ENCODE measurements at regions not wholly inside any gene's neighbourhood (a gene's known extent, or its start where the extent isn't known, plus 50 kb on each side); places are given as distances from the start of the nearest gene placed in this dataset.

GRCh38 chr5:123881759-123882244 lies 369.8 kb downstream of the CSNK1G3 start:
- FAIRE-seq (no peak), DNase-seq (ENCODE audit: low spot score in 2 of 2) (no peak)

- DNase-seq (ENCODE audit: low spot score in 2 of 2) (no peak), FAIRE-seq (no peak)
Measured at GRCh38 chr5:123880875-123881274, 368.9 kb downstream of the CSNK1G3 start.

GRCh38 chr5:123879071-123879470 lies 367.1 kb downstream of the CSNK1G3 start:
- DNase-seq (ENCODE audit: low spot score in 2 of 2) (no peak), FAIRE-seq (no peak)

- FAIRE-seq (no peak), DNase-seq (ENCODE audit: low spot score in 2 of 2) (no peak)
Measured at GRCh38 chr5:123876276-123876790, 364.4 kb downstream of the CSNK1G3 start.

- FAIRE-seq (no peak), DNase-seq (ENCODE audit: low spot score in 2 of 2) (no peak)
Measured at GRCh38 chr5:123875561-123876275, 363.7 kb downstream of the CSNK1G3 start.

- FAIRE-seq (peak; percentile 97), DNase-seq (ENCODE audit: low spot score in 2 of 2) (peak; percentile 11 to 27)
Measured at GRCh38 chr5:123874600-123875201, 362.7 kb downstream of the CSNK1G3 start.

GRCh38 chr5:123873846-123874245 lies 361.9 kb downstream of the CSNK1G3 start:
- FAIRE-seq = no peak
- DNase-seq (ENCODE audit: low spot score in 2 of 2) = no peak

- no peak for FAIRE-seq
Measured at GRCh38 chr5:123871373-123871772, 359.4 kb downstream of the CSNK1G3 start.

GRCh38 chr5:123868881-123869280 lies 356.9 kb downstream of the CSNK1G3 start:
- no peak for DNase-seq (ENCODE audit: low spot score in 2 of 2)
- FAIRE-seq = no peak

More at GRCh38 chr5:123871373-123871772, 359.4 kb downstream of the CSNK1G3 start:
- no peak for DNase-seq (ENCODE audit: low spot score in 2 of 2)

- no peak for FAIRE-seq
- no peak for DNase-seq (ENCODE audit: low spot score in 2 of 2)
Measured at GRCh38 chr5:123868267-123868666, 356.3 kb downstream of the CSNK1G3 start.

GRCh38 chr5:123865641-123866040 lies 353.7 kb downstream of the CSNK1G3 start:
- no peak for DNase-seq (ENCODE audit: low spot score in 2 of 2)

GRCh38 chr5:123864578-123864977 lies 352.6 kb downstream of the CSNK1G3 start:
- no peak for FAIRE-seq
- DNase-seq (ENCODE audit: low spot score in 2 of 2) = no peak

More at GRCh38 chr5:123865641-123866040, 353.7 kb downstream of the CSNK1G3 start:
- FAIRE-seq = no peak

- DNase-seq (ENCODE audit: low spot score in 2 of 2) (no peak), FAIRE-seq (no peak)
Measured at GRCh38 chr5:123858938-123859337, 347.0 kb downstream of the CSNK1G3 start.

GRCh38 chr5:123856766-123857165 lies 344.8 kb downstream of the CSNK1G3 start:
- no peak for FAIRE-seq
- no peak for DNase-seq (ENCODE audit: low spot score in 2 of 2)

- no peak for DNase-seq (ENCODE audit: low spot score in 2 of 2)
- FAIRE-seq = no peak
Measured at GRCh38 chr5:123855609-123856008, 343.6 kb downstream of the CSNK1G3 start.

- FAIRE-seq (no peak), DNase-seq (ENCODE audit: low spot score in 2 of 2) (no peak)
Measured at GRCh38 chr5:123845356-123846100, 333.6 kb downstream of the CSNK1G3 start.

GRCh38 chr5:123844873-123845272 lies 332.9 kb downstream of the CSNK1G3 start:
- no peak for FAIRE-seq

GRCh38 chr5:123835421-123835820 lies 323.4 kb downstream of the CSNK1G3 start:
- FAIRE-seq = no peak

More at GRCh38 chr5:123844873-123845272, 332.9 kb downstream of the CSNK1G3 start:
- DNase-seq (ENCODE audit: low spot score in 2 of 2) = no peak

GRCh38 chr5:123830575-123830974 lies 318.6 kb downstream of the CSNK1G3 start:
- FAIRE-seq (no peak), DNase-seq (ENCODE audit: low spot score in 2 of 2) (no peak)

More at GRCh38 chr5:123835421-123835820, 323.4 kb downstream of the CSNK1G3 start:
- DNase-seq (ENCODE audit: low spot score in 2 of 2) = no peak

- FAIRE-seq (no peak), DNase-seq (ENCODE audit: low spot score in 2 of 2) (no peak)
Measured at GRCh38 chr5:123827811-123828210, 315.8 kb downstream of the CSNK1G3 start.

GRCh38 chr5:123819833-123820232 lies 307.9 kb downstream of the CSNK1G3 start:
- FAIRE-seq = no peak

More at GRCh38 chr5:123819833-123820232, 307.9 kb downstream of the CSNK1G3 start:
- DNase-seq (ENCODE audit: low spot score in 2 of 2) = no peak

All from frontal cortex (tissue), 3 donors.